ENCODE measurements at regions not wholly inside any gene's neighbourhood (a gene's known extent, or its start where the extent isn't known, plus 50 kb on each side); places are given as distances from the start of the nearest gene placed in this dataset.

GRCh38 chr3:77869423-77869822 is 829.5 kb downstream of the ROBO2 start:
- no peak for DNase-seq

- DNase-seq = no peak
Measured at GRCh38 chr3:77871436-77871835, 831.5 kb downstream of the ROBO2 start.

GRCh38 chr3:77873598-77873997 is 833.7 kb downstream of the ROBO2 start:
- no peak for DNase-seq

- DNase-seq = no peak
Measured at GRCh38 chr3:77885381-77885780, 845.5 kb downstream of the ROBO2 start.

- no peak for DNase-seq
Measured at GRCh38 chr3:77887611-77888010, 847.7 kb downstream of the ROBO2 start.

GRCh38 chr3:77889616-77890015 is 849.7 kb downstream of the ROBO2 start:
- DNase-seq = no peak

- DNase-seq = no peak
Measured at GRCh38 chr3:77898621-77899020, 858.7 kb downstream of the ROBO2 start.

- DNase-seq = no peak
Measured at GRCh38 chr3:77902675-77903074, 862.8 kb downstream of the ROBO2 start.

- DNase-seq = no peak
Measured at GRCh38 chr3:77906102-77906709, 866.3 kb downstream of the ROBO2 start.

- DNase-seq = no peak
Measured at GRCh38 chr3:77913524-77914174, 873.8 kb downstream of the ROBO2 start.

- DNase-seq = no peak
Measured at GRCh38 chr3:77915336-77915735, 875.4 kb downstream of the ROBO2 start.

GRCh38 chr3:77917225-77917624 is 877.3 kb downstream of the ROBO2 start:
- DNase-seq = no peak

- no peak for DNase-seq
Measured at GRCh38 chr3:77919244-77919643, 879.3 kb downstream of the ROBO2 start.

- DNase-seq = no peak
Measured at GRCh38 chr3:77931255-77932009, 891.5 kb downstream of the ROBO2 start.

- DNase-seq = no peak
Measured at GRCh38 chr3:77932926-77933325, 893.0 kb downstream of the ROBO2 start.

- no peak for DNase-seq
Measured at GRCh38 chr3:77933926-77934325, 894.0 kb downstream of the ROBO2 start.

- no peak for DNase-seq
Measured at GRCh38 chr3:77935418-77935817, 895.5 kb downstream of the ROBO2 start.

- no peak for DNase-seq
Measured at GRCh38 chr3:77939726-77940125, 899.8 kb downstream of the ROBO2 start.

GRCh38 chr3:77943598-77943997 is 903.7 kb downstream of the ROBO2 start:
- no peak for DNase-seq

GRCh38 chr3:77945320-77945719 is 905.4 kb downstream of the ROBO2 start:
- no peak for DNase-seq

GRCh38 chr3:77947671-77948070 is 907.8 kb downstream of the ROBO2 start:
- DNase-seq = no peak

GRCh38 chr3:77967621-77968020 is 927.7 kb downstream of the ROBO2 start:
- no peak for DNase-seq

GRCh38 chr3:77976079-77976478 is 936.2 kb downstream of the ROBO2 start:
- no peak for DNase-seq

- no peak for DNase-seq
Measured at GRCh38 chr3:78003090-78003489, 963.2 kb downstream of the ROBO2 start.

Measured in activated CD8-positive, alpha-beta memory T cell treated with anti-CD3 and anti-CD28 coated beads, Interleukin-2, amount 50 U/mL, for 4 hours (primary cell).